OCI-LY7 (cell line): ENCODE measurements at regions not wholly inside any gene's neighbourhood (a gene's known extent, or its start where the extent isn't known, plus 50 kb on each side); places are given as distances from the start of the nearest gene placed in this dataset.

ENCODE experiments used
- BruUV-seq: library from RNA; stranded (reverse); fragments of 400-500 nt; replicated peaks from 2 replicates; lab custom pipeline; 2021; lab: Mats Ljungman, UMichigan
- CTCF ChIA-PET: fragments of 300-600 bp; sonication (Branson Sonifier 250); formaldehyde crosslinking; loops from one replicate; lab custom pipeline; 2022; ENCODE audit warnings: antibody characterized with exemption; ENCODE audit not compliant: unreplicated experiment; lab: Charles Lee
- POLR2A ChIA-PET: fragments of 300-600 bp; sonication (Branson Sonifier 250); formaldehyde crosslinking; loops from one replicate; lab custom pipeline; 2022; ENCODE audit warnings: antibody characterized with exemption; lab: Charles Lee
- DNase-seq: peaks from one replicate; pipeline ENCODE4 v3.0.0-alpha.2; 2015; ENCODE audit warnings: low spot score
- H2AFZ ChIP-seq: fragments of 200-600 bp; sonication (generic), shearing (Covaris generic); 2 replicates; pipeline ENCODE4 v1.6.1; 2014; ENCODE audit warnings: mild to moderate bottlenecking, antibody characterized with exemption, low read length, moderate library complexity
- H3K27ac ChIP-seq: fragments of 200-600 bp; sonication (generic); 2 replicates; pipeline ENCODE4 v1.5.1; 2014; ENCODE audit warnings: mixed run types, low read depth, mild to moderate bottlenecking, moderate library complexity, low read length, inconsistent platforms; ENCODE audit not compliant: poor library complexity, severe bottlenecking
- H3K36me3 ChIP-seq: fragments of 200-600 bp; sonication (generic); 2 replicates; pipeline ENCODE4 v1.6.1; 2014; ENCODE audit warnings: mild to moderate bottlenecking, antibody characterized with exemption, low read length, moderate library complexity, mixed read lengths; ENCODE audit not compliant: insufficient read depth
- H3K4me1 ChIP-seq: fragments of 200-600 bp; sonication (generic); 2 replicates; pipeline ENCODE4 v1.5.1; 2014; ENCODE audit warnings: mild to moderate bottlenecking, low read length; ENCODE audit not compliant: insufficient read depth, poor library complexity, severe bottlenecking
- H3K4me2 ChIP-seq: fragments of 200-600 bp; sonication (generic); 2 replicates; pipeline ENCODE4 v1.6.1; 2014; ENCODE audit warnings: mild to moderate bottlenecking, low read length
- H3K4me3 ChIP-seq: fragments of 200-600 bp; sonication (generic); 2 replicates; pipeline ENCODE4 v1.5.1; 2014; ENCODE audit warnings: mild to moderate bottlenecking, low read depth, low read length; ENCODE audit not compliant: poor library complexity, severe bottlenecking
- H3K79me2 ChIP-seq: fragments of 200-600 bp; sonication (generic); 2 replicates; pipeline ENCODE4 v1.6.1; 2016; ENCODE audit warnings: low read depth, mild to moderate bottlenecking, low read length, moderate library complexity, mixed read lengths; ENCODE audit not compliant: insufficient read depth
- H3K9me2 ChIP-seq: fragments of 200-600 bp; sonication (generic); 2 replicates; pipeline ENCODE4 v1.6.1; 2016; ENCODE audit warnings: mild to moderate bottlenecking, low read length, mixed read lengths; ENCODE audit not compliant: insufficient read depth
- H3K9me3 ChIP-seq: fragments of 200-600 bp; sonication (generic); 2 replicates; pipeline ENCODE4 v1.6.1; 2014; ENCODE audit warnings: mild to moderate bottlenecking, mixed run types, low read length, mixed read lengths
- H4K20me1 ChIP-seq: fragments of 200-600 bp; sonication (generic); 2 replicates; pipeline ENCODE4 v1.6.1; 2014; ENCODE audit warnings: mild to moderate bottlenecking, antibody characterized with exemption, low read length, moderate library complexity, mixed read lengths; ENCODE audit not compliant: insufficient read depth
- CTCF ChIP-seq: fragments of 200-600 bp; sonication (generic); conservative IDR thresholded peaks from 2 replicates; pipeline ENCODE4 v1.5.1; 2014; ENCODE audit warnings: mild to moderate bottlenecking, antibody characterized with exemption, low read length, moderate library complexity, mixed read lengths
- EZH2phosphoT487 ChIP-seq: fragments of 200-600 bp; sonication (generic); IDR thresholded peaks from 2 replicates; pipeline ENCODE4 v1.6.1; 2018; ENCODE audit warnings: low read depth, borderline replicate concordance, mild to moderate bottlenecking, mixed run types, antibody characterized with exemption, low read length, moderate library complexity, mixed read lengths
- intact Hi-C: fragments of 100-400 bp; cut with micrococcal nuclease; formaldehyde crosslinking; loops from one replicate; pipeline ENCODE4 v1.10.0; 2022; ENCODE audit not compliant: unreplicated experiment

- ChIA-PET POLR2A (no interaction called here), CTCF (no interaction called here)
- H3K4me1 ChIP-seq: no peaks in the 10 kb centered on the region
- TF ChIP-seq CTCF (no peak), EZH2phosphoT487 (no peak)
- no peaks in the 10 kb centered on the region for H3K79me2 ChIP-seq
- intact Hi-C loops: no loop called here
- H4K20me1 ChIP-seq: no peaks in the 10 kb centered on the region
- H3K4me2 ChIP-seq: no peak overlapping the region
- no peak overlapping the region for H2AFZ ChIP-seq
- H3K4me3 ChIP-seq: no peak overlapping the region
- DNase-seq: no peak
- H3K36me3 ChIP-seq: no peaks in the 10 kb centered on the region
- no TSS peak for BruUV-seq
- no peak overlapping the region for H3K27ac ChIP-seq
- H3K9me2 ChIP-seq: no peaks in the 10 kb centered on the region
- H3K9me3 ChIP-seq: no peaks in the 10 kb centered on the region
These were observed 54.6 kb upstream of the EOLA2 start for GRCh38 chrX:149992918-149993317.

- intact Hi-C loops: no loop called here
- H3K36me3 ChIP-seq: no peaks in the 10 kb centered on the region
- H3K4me2 ChIP-seq: no peak overlapping the region
- DNase-seq: no peak
- ChIA-PET POLR2A (no interaction called here), CTCF (no interaction called here)
- H3K4me3 ChIP-seq: no peak overlapping the region
- H3K9me3 ChIP-seq: no peaks in the 10 kb centered on the region
- no peaks in the 10 kb centered on the region for H3K79me2 ChIP-seq
- no peaks in the 10 kb centered on the region for H3K9me2 ChIP-seq
- H3K27ac ChIP-seq: no peak overlapping the region
- no TSS peak for BruUV-seq
- H4K20me1 ChIP-seq: no peaks in the 10 kb centered on the region
- H2AFZ ChIP-seq: no peak overlapping the region
- no peaks in the 10 kb centered on the region for H3K4me1 ChIP-seq
- TF ChIP-seq EZH2phosphoT487 (no peak), CTCF (no peak)
These were observed 55.7 kb upstream of the EOLA2 start for GRCh38 chrX:149993989-149994388.

GRCh38 chrX:149996515-149996914 is 58.2 kb upstream of the EOLA2 start:
- H3K79me2 ChIP-seq: no peaks in the 10 kb centered on the region
- H2AFZ ChIP-seq: no peak overlapping the region
- intact Hi-C loops: no loop called here
- no TSS peak for BruUV-seq
- no peak overlapping the region for H3K4me3 ChIP-seq
- ChIA-PET CTCF (interaction anchor here (0.6 kb wide), 1 partner anchor 57 kb away, joined by 6 read pairs; no protein-coding TSS in a partner anchor), POLR2A (no interaction called here)
- H3K9me3 ChIP-seq: no peaks in the 10 kb centered on the region
- no peaks in the 10 kb centered on the region for H3K4me1 ChIP-seq
- no peak overlapping the region for H3K4me2 ChIP-seq
- DNase-seq: no peak
- TF ChIP-seq EZH2phosphoT487: no peak
- no peak for TF ChIP-seq CTCF
- H3K9me2 ChIP-seq: no peaks in the 10 kb centered on the region
- H4K20me1 ChIP-seq: no peaks in the 10 kb centered on the region
- H3K36me3 ChIP-seq: no peaks in the 10 kb centered on the region
- H3K27ac ChIP-seq: no peak overlapping the region
